Ureter (tissue), 1 donor: ENCODE measurements at regions not wholly inside any gene's neighbourhood (a gene's known extent, or its start where the extent isn't known, plus 50 kb on each side); places are given as distances from the start of the nearest gene placed in this dataset.
"Not testable (repeated sequence)": the region's sequence is repeated elsewhere in the genome, so short reads cannot be mapped to it uniquely, and the experiment has no call there.

ENCODE experiments used
- DNase-seq: peaks from one replicate; pipeline ENCODE4 v3.0.0-alpha.2; 2020; ENCODE audit warnings: low spot score
- donor health status: DM: yes; HTN: yes; CAD: no.

DNA sequence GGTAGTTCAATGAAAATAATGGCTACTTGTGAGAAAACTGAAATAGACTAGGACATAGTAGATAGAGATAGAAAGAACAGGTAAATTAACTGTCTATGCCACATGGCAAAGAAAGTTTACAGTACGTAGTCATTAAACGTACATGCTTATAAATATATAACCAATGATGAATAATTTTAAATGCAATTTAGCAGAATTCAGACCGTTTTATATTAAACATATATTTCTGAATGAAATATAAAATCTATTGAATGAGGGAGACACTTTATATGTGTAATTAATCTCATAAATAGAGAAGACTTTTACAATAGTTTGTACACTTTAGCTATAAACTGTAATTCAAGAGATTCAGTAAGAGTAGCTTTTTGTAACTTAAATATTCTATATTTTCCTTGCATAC is 124.4 kb upstream of the VPREB1 start:
- no peak for DNase-seq

DNA sequence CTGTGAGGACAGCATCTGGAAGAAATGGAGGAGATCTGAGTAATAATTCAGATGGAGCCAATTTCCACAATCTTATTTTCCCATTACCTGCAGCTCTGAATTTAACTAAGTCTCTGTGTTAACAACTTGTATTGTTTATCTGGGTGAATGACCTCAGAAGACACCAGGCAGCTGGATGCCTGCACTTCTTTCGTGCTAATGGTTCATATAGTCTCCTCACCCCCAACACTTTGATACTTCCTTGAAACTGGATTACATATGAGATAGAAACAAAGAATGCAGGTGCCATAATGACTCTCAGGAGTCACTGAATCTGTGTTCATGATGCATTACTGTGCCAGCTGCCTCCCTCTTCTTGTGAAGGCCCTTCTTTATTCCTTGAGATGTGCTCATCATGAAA is 125.6 kb upstream of the VPREB1 start:
- no peak for DNase-seq

DNA sequence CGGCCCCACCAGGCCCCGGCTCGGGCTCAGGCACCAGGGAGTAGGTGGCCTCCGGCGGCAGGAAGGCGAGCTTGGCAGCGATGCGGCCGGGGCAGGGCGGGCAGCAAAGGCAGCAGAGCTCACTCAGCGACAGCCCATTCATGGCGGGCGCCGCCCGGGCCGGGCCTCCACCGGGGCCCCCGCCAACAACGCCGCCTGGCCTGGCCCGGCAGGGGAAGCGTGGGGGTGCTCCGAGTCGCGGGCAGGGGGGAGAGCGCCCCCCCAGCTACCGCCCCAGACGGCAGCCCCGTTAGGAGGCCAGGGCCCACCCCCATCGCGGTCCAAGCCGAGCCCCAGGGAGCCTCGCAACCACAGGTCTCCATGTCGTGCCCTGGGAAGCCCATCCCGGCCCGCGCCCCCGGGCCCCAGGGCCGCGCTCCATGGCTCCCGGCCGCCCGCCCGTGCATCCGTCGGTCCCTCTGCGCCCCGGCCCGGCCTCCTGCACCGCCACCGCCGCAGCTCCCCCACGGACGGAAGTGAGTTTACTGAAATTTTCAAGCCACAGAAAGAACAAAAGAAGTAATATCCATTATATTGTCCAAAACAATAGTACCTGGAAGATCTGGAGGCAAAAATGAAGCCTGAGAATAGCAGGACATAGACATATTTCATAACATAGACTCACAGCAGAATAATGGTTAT is 126.6 kb upstream of the VPREB1 start:
- not testable (repeated sequence) for DNase-seq

DNA sequence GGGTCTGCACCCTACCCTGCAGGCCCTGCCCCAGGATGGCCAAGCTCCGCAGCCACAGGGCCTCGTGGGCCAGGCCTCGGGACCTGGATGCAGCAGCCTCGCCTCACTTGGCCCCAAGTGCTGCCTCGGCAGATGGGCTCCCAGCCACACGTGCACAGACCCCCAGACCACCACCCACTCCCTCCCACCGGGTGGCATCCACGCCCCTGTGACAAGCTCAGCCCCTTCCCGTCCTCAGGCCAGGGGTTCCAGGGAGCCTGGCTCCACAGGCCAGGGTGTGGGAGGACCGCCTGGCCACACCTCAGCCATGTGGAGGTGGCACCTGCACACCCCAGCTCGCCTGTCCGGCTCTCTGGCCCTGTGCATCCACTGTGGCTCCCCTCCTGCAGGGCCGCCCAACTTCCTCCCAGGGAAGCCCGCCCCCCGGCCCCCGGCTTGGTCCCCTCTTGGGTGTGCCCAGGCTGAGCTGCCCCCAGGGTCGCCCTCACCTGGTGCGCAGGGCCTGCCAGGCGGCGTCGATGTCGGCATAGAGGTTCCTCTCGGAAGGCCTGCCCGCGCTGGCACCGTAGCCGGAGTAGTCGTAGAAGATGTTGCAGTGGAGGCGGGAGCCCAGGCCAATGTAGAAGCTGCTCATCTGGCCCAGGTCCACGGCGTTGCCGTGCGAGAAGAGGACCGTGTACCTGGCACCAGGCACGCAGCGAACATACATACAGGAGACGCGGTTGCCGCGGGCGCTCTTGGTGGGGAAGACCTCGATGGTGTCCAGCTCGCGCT is 127.4 kb upstream of the VPREB1 start:
- DNase-seq: not testable (repeated sequence)

DNA sequence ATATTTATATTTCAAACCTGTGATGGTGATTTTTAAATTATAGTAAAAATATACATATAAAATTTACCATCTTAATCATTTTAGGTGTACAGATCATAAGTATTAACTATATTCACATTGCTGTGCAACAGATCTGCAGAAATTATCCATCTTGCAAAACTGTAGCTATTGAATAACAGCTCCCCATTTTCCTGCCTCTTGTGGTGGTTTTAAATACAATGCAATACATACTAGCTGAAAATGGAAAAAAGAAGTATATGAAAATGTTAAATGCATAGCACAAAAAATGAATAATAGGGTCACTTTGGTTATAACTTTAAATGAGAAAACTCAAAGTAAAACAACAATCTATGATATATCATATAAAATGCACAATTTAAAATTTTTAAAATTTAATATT is 130.9 kb upstream of the VPREB1 start:
- DNase-seq: no peak

DNA sequence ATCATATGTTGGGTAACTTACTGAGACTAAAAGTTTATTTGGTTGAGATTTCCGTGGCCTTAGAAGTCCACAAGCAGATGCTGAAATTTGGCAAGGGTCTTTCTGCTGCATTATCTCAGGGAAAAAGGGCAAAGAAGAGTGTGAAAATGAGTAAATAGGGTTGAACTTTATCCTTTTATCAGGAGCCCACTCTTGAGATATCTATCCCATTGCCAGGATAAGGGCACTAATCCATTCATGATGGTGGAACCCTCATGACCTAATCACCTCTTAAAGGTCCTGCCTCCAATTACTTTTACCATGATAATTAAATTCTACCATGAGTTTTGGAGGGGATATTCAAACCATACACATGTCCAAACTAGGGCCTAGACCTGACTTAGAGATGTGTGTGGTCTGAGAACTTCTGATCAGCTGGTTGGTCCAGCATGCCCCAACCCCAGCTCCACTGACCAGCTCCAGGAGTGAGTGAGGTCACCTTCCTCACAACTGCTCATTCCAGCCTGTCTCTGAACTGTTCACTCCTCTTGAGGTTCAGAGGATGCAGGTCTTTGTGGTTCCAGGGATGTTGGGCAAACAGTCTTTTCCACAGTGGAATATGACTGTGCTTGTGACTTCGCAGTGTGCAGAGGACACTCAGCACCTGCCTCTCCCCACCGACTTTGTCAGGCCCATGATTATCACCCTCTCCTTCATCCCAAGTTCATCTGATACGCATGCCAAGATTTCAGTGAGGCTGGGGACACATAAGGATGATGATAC is 130.1 kb upstream of the TOP3B start:
- DNase-seq: no peak

DNA sequence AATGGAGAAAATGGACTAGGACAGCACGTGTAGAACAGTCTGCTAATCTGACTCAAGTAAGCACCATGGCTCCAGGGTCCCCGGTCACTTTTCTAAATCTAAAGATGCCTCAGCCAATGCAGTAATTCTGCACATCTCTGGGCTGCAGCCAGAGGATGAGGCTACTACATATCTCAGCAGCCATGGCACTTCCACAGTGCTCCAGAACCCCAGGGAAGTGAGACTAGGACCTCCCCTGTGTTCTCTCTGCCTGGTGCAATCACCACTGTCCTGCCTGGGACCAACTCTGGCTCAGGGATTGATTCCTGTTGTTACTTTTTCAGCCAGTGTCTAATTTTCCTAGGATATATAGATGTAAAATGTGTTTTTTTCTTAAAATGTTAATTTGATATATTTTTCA is 129.4 kb upstream of the TOP3B start:
- DNase-seq: no peak

DNA sequence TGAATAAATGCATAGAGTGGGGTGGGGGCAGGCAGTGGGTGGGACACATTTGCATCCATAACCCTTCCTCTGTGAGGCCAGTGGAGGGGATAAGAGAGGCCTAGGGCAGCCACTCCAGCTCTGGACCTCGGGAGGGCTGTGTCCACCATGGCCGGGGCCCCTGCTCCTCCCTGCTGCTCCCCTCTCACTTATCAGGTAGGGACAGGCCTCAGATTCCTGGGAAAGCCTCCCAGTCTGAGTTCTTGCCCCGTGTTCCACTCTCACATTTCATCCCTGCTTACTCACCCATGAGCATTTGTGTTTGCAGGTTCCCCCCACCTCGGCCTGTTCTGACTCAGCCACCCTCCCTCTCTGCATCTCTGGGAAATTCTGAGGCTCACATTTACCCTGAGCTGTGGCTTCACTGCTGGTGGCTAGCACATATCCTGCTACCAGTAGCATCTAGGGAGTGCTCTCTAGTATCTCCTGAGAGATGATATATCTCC is 128.7 kb upstream of the TOP3B start:
- DNase-seq: no peak

DNA sequence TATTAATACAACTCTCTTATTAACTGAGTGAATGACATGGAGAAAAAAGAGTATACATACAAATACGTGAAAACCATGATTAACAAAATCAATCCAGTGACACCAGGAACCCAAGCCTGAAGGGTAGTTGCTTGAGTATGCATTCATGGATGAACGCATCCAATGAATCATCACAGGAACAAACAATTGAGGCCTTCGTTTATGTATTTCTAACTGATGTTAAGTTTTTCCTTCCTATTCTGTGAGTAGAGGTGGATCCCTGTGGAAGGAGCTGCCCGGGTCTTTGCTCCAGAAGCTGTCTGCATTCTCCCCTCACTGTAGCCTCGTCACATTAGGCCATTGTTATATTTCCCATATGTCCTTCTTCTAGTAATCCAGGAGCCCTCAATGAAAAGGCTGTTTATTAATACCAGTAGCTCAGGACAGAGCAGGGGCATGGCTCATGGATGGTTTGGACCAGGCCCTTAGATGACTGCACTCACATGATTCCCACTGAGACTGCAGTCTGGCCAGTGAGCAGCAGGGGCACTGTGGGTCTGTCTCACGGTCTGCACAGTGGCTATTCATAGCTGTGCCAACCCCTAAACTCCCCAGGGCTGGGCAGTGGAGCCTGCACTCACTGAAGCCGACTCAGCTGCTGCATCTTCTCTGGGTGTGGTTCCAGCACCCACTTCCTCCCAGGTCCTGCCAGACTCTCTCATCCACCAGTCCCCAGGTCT is 128.1 kb upstream of the TOP3B start:
- DNase-seq: no peak

DNA sequence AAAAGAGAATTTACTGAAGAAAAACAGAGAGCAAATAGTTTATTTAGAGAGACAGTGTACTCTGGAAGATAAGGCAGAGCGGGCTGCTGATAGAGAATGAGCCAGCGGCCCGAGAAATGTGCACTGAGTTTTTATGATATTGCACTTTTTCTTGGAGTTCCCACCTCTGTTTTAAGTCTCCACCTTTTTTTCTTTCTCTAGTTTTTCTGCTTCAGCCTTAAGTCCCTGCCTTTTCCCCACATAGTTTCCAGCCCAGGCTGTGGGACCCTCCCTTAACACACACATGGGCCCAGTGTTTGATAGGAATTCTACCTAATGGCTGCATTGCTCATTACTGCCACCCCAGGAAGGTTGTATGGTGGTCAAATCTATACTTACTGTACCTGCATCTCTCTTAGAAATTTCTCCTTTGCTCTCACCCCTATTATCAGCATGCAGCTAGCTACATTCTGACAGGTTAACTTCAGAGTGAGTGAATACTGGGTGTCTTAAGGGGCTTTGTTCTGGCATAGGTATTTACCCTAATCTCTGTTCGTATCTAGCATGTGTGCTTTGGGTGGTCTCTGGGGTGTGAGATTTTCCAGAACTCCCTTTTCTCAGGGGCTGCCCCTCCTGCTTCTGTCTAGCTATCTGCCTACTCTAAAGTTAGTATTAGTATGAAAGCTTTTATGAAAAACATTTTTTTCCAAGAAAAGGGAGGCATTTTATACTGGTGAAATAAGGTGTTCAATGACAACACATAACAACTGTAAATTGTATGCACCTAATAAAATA is 127.3 kb upstream of the TOP3B start:
- DNase-seq: no peak

DNA sequence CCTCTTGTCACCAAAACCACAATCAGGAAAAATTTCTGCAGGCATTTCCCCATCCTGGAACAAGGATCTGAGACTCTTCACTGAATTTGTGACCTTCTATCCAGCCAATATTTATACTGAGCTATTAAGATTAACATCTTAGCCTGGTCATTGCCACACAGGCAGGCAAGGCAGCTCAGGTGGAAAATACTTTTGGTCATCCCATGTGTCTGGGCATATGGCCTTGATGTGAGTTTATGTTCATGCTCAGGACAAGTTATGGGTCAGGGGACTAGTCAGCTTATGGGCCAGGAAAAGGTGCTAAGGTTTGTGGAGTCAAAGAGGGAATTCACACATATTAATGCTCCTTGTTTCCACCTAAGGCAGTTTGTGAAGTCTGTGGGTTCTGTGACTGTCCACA is 124.3 kb upstream of the TOP3B start:
- DNase-seq: no peak

DNA sequence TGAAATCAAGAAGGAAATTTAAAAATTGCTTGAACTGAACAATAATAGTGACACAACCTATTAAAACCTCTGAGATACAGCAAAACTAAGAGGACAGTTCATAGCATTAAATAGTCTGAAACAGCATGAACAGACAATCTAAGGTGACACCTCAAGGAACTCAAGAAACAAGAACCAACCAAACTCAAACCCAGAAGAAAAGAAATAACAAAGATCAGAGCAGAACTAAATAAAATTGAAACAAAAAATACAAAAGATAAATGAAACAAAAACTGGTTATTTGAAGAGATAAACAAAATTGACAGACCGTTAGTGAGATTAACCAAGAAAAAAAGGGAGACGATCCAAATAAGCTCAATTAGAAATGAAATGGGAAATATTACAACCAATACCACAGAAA is 122.8 kb upstream of the TOP3B start:
- DNase-seq: no peak

DNA sequence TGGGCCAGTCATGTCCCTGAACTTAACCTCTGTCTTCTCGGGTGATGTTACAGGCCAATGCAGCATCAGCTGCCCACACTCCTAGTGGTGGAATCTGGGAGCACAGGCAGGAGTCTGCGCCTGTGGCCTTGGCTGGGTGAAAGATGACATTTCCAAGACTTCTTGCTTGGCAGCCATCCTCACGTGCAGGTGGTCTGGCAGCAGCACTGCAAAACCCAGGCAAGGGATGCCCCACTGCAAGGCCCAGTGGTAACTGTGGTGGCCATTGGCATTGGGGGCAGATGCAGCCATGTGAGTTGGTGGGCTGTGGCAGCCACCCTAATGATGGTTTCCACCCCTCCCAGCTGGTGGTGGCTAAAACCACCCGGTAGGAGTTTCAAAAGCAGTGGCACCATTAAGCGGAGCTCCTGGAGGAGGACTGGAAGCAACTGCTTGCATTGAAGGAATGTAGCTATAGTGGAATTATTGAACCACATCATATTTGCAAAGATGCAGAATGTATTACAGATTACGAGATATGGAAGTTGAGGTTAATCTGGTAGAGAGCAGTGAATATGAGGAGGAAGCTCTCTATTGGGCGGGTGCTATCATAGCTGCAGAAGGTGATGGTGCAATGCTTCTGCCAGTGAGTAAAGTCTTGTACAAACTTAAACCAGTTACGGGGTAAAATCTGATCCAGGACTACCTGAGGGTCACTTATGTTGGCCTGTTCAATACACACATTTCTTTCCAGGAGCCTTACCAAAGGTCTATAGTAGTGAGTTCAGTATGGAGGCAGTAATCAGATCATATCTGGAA is 120.7 kb upstream of the TOP3B start:
- no peak for DNase-seq

DNA sequence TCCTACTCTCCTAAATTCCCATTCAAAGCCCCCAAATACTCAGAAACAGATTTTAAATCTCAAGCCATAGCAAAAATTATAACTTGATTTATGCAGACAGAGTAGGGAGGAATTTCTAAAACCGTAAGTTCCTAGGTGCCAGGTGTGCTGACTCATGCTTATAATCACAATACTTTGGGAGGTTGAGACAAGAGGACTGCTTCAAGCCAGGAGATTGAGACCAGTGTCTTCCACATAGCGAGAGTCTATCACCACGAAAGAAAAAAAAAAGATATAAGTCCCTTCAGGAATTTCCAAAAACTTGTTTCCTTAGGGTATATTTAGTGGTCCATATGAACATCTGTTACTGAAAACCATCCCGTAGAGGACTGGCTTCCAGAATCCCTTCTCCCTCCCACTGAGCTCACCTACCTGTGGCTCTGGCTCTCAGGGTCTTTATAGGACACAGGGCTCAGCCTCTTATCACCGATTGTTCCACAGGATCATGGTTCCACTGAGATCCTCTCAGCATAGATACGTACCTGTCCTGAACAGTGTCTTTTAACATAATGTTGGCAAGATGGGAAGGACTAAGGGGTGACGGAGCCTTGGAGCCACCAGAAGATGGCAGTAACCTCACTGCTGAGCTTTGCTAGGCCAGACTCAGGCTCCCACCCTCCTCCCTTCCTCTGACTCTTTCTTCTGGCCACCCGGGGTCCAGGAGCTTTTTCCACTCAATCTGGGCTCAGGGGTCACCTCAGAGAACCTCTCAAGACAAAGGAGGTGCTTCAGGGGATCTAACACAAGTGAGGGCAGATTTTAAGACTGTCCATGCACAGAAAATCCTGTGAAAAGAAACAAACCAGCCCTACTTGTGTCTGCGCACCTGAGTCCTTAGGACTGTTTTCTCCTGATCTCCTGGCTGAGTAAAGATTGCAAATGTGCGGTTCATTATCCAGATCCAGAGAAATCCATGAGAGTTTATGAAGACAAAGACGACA is 117.5 kb upstream of the TOP3B start:
- DNase-seq: no peak

DNA sequence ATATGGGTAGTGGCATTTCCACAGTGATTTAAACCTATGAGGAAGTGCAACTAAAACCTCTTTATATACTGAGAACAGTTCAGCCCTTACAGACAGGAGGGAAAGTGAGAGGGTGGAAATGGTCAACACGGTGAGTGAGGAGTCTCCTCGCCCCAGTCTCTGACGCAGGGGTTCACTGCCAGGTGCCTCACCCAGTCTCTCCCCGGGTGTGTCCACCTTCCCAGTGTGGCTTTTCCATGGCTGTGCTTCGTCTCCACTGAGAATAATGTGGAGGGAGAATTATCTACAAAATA is 116.6 kb upstream of the TOP3B start:
- no peak for DNase-seq

DNA sequence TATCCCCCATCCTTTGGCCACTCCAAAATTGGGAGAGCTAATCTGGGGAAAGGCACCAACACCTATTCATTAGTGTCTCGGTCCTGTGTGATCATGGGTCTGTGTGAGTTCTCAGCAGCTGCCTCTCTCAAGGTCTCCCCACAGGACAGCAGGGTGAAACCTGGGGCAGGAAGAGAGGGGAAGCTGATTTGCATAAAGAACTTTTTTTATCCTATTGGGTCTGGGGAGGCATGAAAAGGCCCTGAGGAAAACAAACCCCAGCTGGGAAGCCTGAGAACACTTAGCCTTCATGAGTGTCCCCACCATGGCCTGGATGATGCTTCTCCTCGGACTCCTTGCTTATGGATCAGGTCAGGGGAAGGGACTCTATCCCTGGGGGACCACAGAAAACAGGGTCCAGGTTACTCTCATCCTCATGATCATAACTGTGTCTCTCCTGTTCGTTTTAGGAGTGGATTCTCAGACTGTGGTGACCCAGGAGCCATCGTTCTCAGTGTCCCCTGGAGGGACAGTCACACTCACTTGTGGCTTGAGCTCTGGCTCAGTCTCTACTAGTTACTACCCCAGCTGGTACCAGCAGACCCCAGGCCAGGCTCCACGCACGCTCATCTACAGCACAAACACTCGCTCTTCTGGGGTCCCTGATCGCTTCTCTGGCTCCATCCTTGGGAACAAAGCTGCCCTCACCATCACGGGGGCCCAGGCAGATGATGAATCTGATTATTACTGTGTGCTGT is 116.0 kb upstream of the TOP3B start:
- DNase-seq: no peak

DNA sequence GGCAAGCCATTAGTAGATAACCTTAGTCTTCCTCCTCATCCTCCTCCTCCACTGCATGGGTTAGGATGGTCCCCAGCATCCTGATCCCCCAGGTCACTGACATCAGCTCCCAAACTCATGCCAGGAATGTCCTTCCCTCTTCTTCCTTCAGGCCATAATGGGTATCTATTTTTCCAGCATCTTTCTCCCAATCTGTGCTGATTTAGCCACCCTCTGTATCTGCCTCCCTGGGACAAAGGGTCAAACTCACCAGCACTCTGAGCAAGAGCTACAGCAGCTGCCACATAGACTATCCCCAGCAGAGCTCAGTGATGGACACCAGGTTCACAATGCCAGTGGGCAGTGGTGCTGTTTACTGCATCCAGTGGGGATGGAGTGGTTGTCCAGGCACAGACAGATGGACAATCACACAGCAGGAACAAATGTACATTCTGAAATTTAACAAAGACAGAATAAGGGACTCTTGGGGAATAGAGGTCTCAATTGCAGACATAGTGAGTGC is 115.2 kb upstream of the TOP3B start:
- no peak for DNase-seq

DNA sequence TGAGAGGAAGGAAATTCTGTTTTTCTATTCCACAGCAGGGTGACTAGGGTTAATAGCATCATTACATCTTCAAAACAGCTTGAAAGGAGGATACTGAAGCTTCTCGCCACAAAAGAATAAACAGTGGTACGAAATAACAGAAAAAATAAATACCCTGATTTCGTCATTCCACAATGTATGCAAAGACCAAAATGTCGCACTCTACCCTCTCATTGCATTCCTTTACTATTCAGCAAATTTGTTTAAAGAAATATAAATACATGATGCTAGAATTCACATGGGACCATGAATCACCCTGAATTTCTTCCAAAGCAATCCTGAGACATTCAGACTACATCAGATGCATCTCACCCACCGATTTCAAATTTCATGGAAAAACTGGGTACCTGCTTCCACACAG is 112.3 kb upstream of the TOP3B start:
- no peak for DNase-seq

DNA sequence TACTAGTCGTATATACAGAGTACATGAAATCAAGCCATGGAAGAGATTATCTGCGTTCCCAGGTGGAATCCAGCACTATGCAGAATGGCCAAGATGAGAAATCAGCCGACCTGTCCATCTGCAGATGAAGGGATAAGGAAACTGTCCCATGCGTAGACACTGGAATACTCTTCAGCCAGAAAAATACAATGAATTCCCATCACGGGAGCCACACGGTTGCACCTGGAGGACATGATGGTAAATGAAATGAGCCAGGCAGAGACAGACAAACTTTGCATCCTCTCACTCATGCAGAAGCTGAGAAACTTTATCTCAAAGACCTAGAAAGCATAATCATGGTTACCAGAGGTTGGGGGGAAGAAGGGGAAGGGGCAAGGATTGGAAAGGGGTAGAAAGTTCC is 111.9 kb upstream of the TOP3B start:
- no peak for DNase-seq
